Chondrocyte (in vitro differentiated cells): ENCODE measurements at regions not wholly inside any gene's neighbourhood (a gene's known extent, or its start where the extent isn't known, plus 50 kb on each side); places are given as distances from the start of the nearest gene placed in this dataset.

ENCODE experiments used
- DNase-seq: peaks from one replicate; pipeline ENCODE4 v3.0.0; 2021; ENCODE audit warnings: mixed read lengths, low spot score
- H3K27ac Mint-ChIP-seq: one replicate; pipeline ENCODE4 v1.8.0; 2021; ENCODE audit warnings: mild to moderate bottlenecking, moderate library complexity, mixed read lengths; ENCODE audit not compliant: unreplicated experiment
- H3K27me3 Mint-ChIP-seq: 2 replicates; pipeline ENCODE4 v1.8.0; 2021; ENCODE audit warnings: low read depth, mixed read lengths
- H3K36me3 Mint-ChIP-seq: 2 replicates; pipeline ENCODE4 v1.8.0; 2021; ENCODE audit warnings: low read depth, mixed read lengths
- H3K4me1 Mint-ChIP-seq: 2 replicates; pipeline ENCODE4 v1.8.0; 2021; ENCODE audit warnings: low read depth, mild to moderate bottlenecking, mixed read lengths
- H3K4me3 Mint-ChIP-seq: one replicate; pipeline ENCODE4 v1.8.0; 2021; ENCODE audit warnings: mild to moderate bottlenecking, moderate library complexity, mixed read lengths; ENCODE audit not compliant: unreplicated experiment
- H3K9me3 Mint-ChIP-seq: 2 replicates; pipeline ENCODE4 v1.8.0; 2021; ENCODE audit warnings: low read depth, mixed read lengths
- CTCF ChIP-seq: fragments of 200-600 bp; sonication (generic); IDR thresholded peaks from 2 replicates; pipeline ENCODE4 v1.5.0; 2021; ENCODE audit warnings: antibody characterized with exemption, mild to moderate bottlenecking, moderate library complexity

DNA sequence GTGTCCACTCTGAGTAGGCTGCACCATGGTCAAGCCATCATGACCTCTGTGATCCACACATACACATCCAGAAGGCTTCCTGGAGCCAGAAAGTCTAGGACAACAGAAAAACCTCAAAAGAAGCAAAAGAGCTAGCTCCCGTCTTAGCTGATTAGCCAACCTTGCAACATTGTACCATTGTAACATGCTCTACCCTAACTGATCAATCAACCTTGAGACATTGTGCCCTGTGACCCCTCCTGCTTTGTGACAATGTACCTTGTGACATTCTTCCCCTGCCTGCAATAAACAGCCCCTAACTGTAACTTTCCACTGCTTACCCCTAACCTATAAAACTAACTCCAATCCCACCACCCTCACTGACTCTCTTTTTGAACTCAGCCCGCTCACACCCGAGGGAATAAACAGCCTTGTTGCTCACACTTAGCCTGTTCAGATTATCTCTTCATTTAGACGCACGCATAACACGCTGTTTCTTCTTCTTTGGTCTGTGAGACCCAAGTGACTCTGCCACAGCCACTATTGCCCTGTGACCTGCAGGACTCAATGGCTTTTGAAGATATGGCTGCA, 1104.6 kb downstream of the OTOL1 start:
- no peak for DNase-seq
- Mint-ChIP-seq H3K9me3 (peaks cover 20% of the 10 kb centered on the region), H3K4me3 (no peak overlapping the region), H3K36me3 (no peaks in the 10 kb centered on the region), H3K27me3 (no peaks in the 10 kb centered on the region), H3K27ac (no peak overlapping the region), H3K4me1 (peaks cover 25% of the 10 kb centered on the region)
- no peak for TF ChIP-seq CTCF

GRCh38 chr3:162602619-162603018, 1106.0 kb downstream of the OTOL1 start:
- no peak for TF ChIP-seq CTCF
- H3K4me1 Mint-ChIP-seq = peaks cover 13% of the 10 kb centered on the region
- no peaks in the 10 kb centered on the region for H3K27me3 Mint-ChIP-seq
- H3K4me3 Mint-ChIP-seq = no peak overlapping the region
- H3K36me3 Mint-ChIP-seq = no peaks in the 10 kb centered on the region
- DNase-seq = no peak
- peaks cover 20% of the 10 kb centered on the region for H3K9me3 Mint-ChIP-seq
- H3K27ac Mint-ChIP-seq = no peak overlapping the region

- Mint-ChIP-seq H3K27ac (no peak overlapping the region), H3K9me3 (peaks cover 20% of the 10 kb centered on the region), H3K36me3 (no peaks in the 10 kb centered on the region), H3K4me3 (no peak overlapping the region), H3K27me3 (no peaks in the 10 kb centered on the region), H3K4me1 (peaks cover 4% of the 10 kb centered on the region)
- no peak for DNase-seq
- TF ChIP-seq CTCF = no peak
Measured at GRCh38 chr3:162605651-162606204, 1109.1 kb downstream of the OTOL1 start.

DNA sequence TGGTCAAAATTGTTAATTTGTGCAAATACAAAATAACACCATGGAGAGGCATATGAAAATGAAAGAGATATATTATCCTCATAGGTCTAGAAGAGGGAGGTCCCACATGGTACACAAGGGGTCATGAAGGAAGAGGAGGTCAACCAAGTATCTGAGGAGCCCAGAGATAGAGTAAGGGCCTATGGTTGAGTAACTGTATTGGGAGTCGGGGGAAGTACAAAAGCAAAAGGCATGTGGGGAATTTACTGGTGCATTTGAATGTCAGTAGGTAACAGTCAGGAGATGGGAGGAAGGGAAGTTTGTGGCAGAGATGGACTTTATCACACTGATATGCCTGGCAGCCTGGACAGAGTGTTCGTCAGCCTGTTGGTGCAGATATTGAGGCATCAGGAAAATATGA, 1113.7 kb downstream of the OTOL1 start:
- Mint-ChIP-seq H3K4me1 (no peaks in the 10 kb centered on the region), H3K36me3 (no peaks in the 10 kb centered on the region), H3K27ac (no peak overlapping the region), H3K27me3 (no peaks in the 10 kb centered on the region), H3K9me3 (peaks cover 4% of the 10 kb centered on the region), H3K4me3 (no peak overlapping the region)
- no peak for TF ChIP-seq CTCF
- no peak for DNase-seq

- peaks cover 4% of the 10 kb centered on the region for H3K4me1 Mint-ChIP-seq
- H3K4me3 Mint-ChIP-seq = no peak overlapping the region
- no peak for DNase-seq
- H3K27ac Mint-ChIP-seq = no peak overlapping the region
- H3K27me3 Mint-ChIP-seq = no peaks in the 10 kb centered on the region
- no peak for TF ChIP-seq CTCF
- H3K36me3 Mint-ChIP-seq = no peaks in the 10 kb centered on the region
- H3K9me3 Mint-ChIP-seq = no peaks in the 10 kb centered on the region
Measured at GRCh38 chr3:162612991-162613390, 1116.4 kb downstream of the OTOL1 start.
